ENCODE measurements at regions not wholly inside any gene's neighbourhood (a gene's known extent, or its start where the extent isn't known, plus 50 kb on each side); places are given as distances from the start of the nearest gene placed in this dataset.
"Not testable (repeated sequence)": the region's sequence is repeated elsewhere in the genome, so short reads cannot be mapped to it uniquely, and the experiment has no call there.

DNA sequence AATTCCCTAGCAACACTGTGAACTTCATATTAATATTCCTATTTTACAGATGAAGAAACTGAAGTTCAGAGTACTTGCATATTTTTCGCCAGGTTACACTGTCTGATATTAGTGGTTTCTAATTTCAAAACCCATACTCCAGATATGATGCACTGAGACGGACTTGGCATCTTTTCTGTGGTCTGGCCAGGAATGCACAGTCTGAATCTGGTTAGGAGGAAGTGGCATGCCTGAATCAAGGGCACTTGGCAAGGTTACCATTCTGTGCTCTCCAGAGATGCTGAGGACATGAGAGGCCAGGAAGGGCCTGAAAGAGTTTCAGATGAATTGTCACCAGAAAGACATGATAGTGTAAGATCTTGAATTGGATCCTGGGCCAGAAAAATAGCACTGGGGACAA, 150.1 kb downstream of the HAO1 start:
- H3K27me3 ChIP-seq: no peaks in the 10 kb centered on the region
- H3K36me3 ChIP-seq: no peaks in the 10 kb centered on the region
- ATAC-seq: no peak
- no peak overlapping the region for H3K4me3 ChIP-seq
- no peaks in the 10 kb centered on the region for H3K9me3 ChIP-seq
- H3K27ac ChIP-seq: no peak overlapping the region
- DNase-seq: no peak
- intact Hi-C loops (cut with DNase I): no loop called here
- H3K4me1 ChIP-seq: no peaks in the 10 kb centered on the region
- TF ChIP-seq, protein P1, sequence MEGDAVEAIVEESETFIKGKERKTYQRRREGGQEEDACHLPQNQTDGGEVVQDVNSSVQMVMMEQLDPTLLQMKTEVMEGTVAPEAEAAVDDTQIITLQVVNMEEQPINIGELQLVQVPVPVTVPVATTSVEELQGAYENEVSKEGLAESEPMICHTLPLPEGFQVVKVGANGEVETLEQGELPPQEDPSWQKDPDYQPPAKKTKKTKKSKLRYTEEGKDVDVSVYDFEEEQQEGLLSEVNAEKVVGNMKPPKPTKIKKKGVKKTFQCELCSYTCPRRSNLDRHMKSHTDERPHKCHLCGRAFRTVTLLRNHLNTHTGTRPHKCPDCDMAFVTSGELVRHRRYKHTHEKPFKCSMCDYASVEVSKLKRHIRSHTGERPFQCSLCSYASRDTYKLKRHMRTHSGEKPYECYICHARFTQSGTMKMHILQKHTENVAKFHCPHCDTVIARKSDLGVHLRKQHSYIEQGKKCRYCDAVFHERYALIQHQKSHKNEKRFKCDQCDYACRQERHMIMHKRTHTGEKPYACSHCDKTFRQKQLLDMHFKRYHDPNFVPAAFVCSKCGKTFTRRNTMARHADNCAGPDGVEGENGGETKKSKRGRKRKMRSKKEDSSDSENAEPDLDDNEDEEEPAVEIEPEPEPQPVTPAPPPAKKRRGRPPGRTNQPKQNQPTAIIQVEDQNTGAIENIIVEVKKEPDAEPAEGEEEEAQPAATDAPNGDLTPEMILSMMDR (IDR thresholded peaks at IDR 0.05): no peak

DNA sequence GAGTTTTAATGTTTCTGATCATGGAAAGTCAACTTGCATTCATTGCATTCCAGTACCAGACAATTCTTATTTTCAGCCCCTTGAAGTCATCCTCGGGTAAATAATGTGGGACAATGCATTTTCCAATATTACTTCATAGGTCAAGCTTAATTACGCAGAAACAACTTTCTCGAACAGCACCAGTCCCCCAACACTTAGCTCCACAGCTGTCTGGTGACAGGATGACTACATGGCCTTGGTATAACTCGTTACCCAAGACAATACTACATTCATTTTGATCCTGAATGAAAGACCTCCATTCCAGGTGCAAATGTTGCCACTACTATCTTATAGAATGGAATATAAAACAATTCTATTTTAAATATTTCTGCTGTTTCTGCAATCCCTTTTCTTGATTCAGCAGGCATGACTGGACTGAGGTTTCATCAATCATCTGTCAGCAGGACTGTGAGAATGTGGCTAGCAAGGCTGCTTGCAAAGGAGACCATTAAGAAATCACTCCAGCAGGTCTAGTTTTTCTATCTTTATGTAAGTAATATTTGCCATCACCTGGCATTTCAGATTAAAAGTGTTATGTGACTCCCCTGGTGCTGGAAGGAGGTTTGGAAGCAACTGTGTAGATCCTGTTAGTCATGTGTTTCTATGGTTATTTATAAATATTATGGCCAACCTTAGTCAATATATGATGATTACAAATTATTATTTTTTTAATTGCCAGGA, 147.9 kb downstream of the HAO1 start:
- Histone ChIP-seq H3K27me3 (no peaks in the 10 kb centered on the region), H3K4me1 (no peaks in the 10 kb centered on the region), H3K36me3 (no peaks in the 10 kb centered on the region), H3K4me3 (no peak overlapping the region), H3K9me3 (no peaks in the 10 kb centered on the region), H3K27ac (no peak overlapping the region)
- ATAC-seq: no peak
- no peak for DNase-seq
- TF ChIP-seq, protein P1 (IDR thresholded peaks at IDR 0.05): no peak
- intact Hi-C loops (cut with DNase I): no loop called here

DNA sequence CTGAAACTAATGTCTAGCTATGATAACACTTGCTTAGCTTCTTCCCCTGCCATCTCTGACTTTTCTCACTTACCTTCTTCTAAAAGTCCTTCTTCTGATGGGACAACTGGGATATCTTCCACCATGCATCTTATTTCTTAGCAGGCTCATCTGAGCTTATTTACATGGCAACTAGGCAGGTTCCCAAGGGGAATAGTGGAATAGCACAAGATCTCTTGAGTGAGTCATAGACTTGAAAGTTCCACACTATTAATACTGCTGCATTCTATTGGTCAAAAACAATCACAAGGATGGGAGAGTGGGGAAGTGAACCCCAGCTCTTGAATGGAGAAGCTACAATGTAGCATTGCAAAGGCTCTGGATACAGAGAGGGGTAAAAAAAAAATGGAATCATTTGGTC, 142.1 kb downstream of the HAO1 start:
- no peaks in the 10 kb centered on the region for H3K9me3 ChIP-seq
- ATAC-seq: no peak
- H3K4me3 ChIP-seq: no peak overlapping the region
- no peaks in the 10 kb centered on the region for H3K4me1 ChIP-seq
- no peaks in the 10 kb centered on the region for H3K36me3 ChIP-seq
- H3K27me3 ChIP-seq: no peaks in the 10 kb centered on the region
- no peak overlapping the region for H3K27ac ChIP-seq
- intact Hi-C loops (cut with DNase I): no loop called here
- TF ChIP-seq, protein P1 (IDR thresholded peaks at IDR 0.05): no peak
- DNase-seq: no peak

DNA sequence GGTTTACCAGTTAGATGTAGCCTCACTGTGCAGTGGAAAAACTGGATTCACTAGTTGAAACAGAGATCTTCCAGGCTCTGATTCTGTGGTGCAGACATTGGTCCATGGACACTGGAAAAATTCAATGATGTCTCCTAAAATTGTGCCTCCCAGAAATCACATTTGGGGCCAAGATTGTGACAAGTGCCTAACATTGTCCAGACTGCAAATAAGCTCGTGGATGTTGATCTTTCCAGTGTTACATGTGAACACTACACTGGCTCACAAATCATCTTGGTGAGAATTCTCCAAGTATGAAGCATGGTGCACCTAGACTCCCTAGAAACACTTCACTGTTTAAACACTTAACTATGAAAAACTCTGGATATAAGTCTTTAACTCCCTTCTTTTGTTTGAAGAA, 140.4 kb downstream of the HAO1 start:
- intact Hi-C loops (cut with DNase I): no loop called here
- Histone ChIP-seq H3K9me3 (no peaks in the 10 kb centered on the region), H3K36me3 (no peaks in the 10 kb centered on the region), H3K27me3 (no peaks in the 10 kb centered on the region), H3K4me3 (no peak overlapping the region), H3K27ac (no peak overlapping the region), H3K4me1 (no peaks in the 10 kb centered on the region)
- ATAC-seq (no peak), DNase-seq (no peak)
- TF ChIP-seq, protein P1 (IDR thresholded peaks at IDR 0.05): no peak

DNA sequence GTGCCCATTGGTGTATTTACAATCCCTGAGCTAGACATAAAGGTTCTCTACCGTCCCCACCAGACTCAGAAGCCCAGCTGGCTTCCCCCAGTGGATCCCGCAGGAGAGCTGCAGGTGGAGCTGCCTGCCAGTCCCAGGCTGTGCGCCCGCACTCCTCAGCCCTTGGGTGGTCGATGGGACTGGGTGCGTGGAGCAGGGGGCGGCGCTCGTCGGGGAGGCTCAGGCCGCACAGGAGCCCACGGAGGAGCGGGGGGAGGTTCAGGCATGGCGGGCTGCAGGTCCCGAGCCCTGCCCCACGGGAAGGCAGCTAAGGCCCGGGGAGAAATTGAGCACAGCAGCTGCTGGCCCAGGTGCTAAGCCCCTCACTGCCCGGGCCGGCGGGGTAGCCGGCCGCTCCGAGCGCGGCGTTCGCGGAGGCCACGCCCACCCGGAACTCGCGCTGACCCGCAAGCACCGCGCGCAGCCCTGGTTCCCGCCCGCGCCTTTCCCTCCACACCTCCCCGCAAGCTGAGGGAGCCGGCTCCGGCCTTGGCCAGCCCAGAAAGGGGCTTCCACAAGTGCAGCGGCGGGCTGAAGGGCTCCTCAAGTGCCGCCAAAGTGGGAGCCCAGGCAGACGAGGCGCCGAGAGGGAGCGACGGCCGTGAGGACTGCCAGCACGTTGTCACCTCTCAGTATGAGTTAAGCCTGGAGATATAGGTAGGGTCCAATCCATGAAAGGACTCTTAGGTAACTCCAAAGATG, 136.7 kb downstream of the HAO1 start:
- ATAC-seq; H3K27me3 ChIP-seq; H3K4me1 ChIP-seq; H3K27ac ChIP-seq; H3K9me3 ChIP-seq; H3K36me3 ChIP-seq; intact Hi-C loops (cut with DNase I): not testable (repeated sequence)
- peak overlapping the region; percentile 12 for H3K4me3 ChIP-seq
- DNase-seq: peak; percentile 62

DNA sequence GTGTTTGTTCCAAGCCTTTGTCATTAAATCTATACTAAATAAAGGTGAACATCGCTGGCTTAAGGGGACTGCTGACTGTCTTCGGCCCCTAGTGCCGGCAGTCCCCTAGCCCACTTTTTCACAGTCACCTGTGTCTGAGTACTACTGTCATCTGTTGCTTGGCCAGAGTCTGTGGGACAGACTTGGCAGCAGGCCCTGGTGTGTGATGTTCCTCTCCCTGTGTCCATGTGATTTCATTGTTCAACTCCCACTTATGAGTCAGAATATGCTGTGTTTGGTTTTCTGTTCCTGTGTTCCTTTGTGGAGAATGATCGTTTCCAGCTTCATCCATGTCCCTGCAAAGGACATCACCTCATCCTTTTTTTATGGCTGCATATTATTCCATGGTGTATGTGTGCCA, 133.4 kb downstream of the HAO1 start:
- H3K4me3 ChIP-seq: no peak overlapping the region
- TF ChIP-seq, protein P1 (IDR thresholded peaks at IDR 0.05): no peak
- no peak for DNase-seq
- no peaks in the 10 kb centered on the region for H3K36me3 ChIP-seq
- H3K4me1 ChIP-seq: no peaks in the 10 kb centered on the region
- H3K9me3 ChIP-seq: no peaks in the 10 kb centered on the region
- ATAC-seq: no peak
- intact Hi-C loops (cut with DNase I): no loop called here
- no peaks in the 10 kb centered on the region for H3K27me3 ChIP-seq
- H3K27ac ChIP-seq: no peak overlapping the region

All from upper lobe of right lung (tissue), 1 donor.